AG10803 (cell line): ENCODE measurements at regions not wholly inside any gene's neighbourhood (a gene's known extent, or its start where the extent isn't known, plus 50 kb on each side); places are given as distances from the start of the nearest gene placed in this dataset.

Experiments
- DNase-seq: peaks from one replicate; pipeline ENCODE4 v3.0.0; 2010; ENCODE audit warnings: low read depth
- H3K4me3 ChIP-seq: 2 replicates; pipeline ENCODE4 v1.5.1; 2011; ENCODE audit warnings: mild to moderate bottlenecking, low read length, control low read depth
- TF ChIP-seq, protein P1 (sequence below): conservative IDR thresholded peaks from 2 replicates; pipeline ENCODE4 v1.5.1; 2011; ENCODE audit warnings: mild to moderate bottlenecking, low read length, control low read depth, inconsistent platforms

DNA sequence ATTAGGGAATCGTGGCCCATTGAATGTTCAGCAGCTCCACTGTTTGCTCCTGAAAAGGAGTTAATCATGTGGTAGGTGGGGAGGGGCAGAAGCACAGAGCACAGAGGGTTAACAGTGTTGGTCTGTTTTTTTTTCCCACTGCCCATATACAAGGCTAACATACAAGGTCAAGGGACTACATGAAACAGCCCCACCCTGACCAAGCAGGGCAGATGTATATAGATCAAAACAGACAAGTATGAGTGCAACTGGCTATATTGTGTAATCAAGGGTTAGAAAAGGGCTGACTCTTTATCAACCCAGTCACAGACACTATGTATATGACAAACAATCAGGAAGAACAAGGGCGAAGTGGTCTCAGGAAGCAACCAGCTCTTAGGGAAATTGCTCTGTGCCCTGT is 186.6 kb upstream of the CDH11 start:
- DNase-seq = no peak

DNA sequence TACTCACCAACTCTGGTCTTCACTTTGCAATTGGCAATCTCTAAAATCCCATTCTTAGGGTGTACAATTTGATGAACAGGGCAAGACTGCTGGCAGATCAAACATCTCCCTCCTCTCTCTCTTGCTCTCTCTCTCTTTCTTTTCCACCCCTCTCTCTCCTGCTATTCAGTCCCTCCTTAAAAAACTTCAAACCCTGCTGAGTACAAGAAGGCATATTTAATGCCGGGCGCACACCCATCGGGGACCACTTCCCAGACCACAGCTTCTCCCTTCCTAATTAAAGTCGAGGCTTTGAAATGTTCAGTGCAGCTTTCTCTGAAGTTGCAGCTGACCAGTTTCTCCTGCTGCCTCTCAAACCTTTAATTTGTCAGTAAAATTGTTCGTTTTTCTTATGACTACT is 185.4 kb upstream of the CDH11 start:
- DNase-seq = no peak
- no peak overlapping the region for H3K4me3 ChIP-seq
- TF ChIP-seq, protein P1, sequence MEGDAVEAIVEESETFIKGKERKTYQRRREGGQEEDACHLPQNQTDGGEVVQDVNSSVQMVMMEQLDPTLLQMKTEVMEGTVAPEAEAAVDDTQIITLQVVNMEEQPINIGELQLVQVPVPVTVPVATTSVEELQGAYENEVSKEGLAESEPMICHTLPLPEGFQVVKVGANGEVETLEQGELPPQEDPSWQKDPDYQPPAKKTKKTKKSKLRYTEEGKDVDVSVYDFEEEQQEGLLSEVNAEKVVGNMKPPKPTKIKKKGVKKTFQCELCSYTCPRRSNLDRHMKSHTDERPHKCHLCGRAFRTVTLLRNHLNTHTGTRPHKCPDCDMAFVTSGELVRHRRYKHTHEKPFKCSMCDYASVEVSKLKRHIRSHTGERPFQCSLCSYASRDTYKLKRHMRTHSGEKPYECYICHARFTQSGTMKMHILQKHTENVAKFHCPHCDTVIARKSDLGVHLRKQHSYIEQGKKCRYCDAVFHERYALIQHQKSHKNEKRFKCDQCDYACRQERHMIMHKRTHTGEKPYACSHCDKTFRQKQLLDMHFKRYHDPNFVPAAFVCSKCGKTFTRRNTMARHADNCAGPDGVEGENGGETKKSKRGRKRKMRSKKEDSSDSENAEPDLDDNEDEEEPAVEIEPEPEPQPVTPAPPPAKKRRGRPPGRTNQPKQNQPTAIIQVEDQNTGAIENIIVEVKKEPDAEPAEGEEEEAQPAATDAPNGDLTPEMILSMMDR = no peak

More for the DNA sequence above, 186.6 kb upstream of the CDH11 start:
- TF ChIP-seq, protein P1 = no peak
- no peak overlapping the region for H3K4me3 ChIP-seq

DNA sequence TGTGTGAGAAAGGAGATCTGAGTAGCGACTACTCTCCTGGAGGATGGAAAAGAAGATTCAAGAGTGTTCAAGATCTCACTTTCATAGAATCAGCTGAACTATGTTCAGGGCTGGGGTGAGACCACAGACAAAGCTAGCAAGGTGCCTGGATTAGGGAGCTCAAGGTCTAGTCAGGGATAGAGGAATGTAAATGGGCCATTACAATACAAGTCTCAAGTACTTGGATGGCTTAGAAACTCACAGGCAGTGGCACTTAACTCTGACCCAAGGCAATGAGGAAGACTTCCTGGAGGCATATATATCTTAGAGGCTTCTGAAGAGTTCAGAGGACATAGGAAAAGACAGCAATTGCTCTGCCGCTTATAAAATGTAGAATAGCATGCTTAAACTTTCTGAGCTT is 184.9 kb upstream of the CDH11 start:
- no peak for DNase-seq
- H3K4me3 ChIP-seq = no peak overlapping the region
- TF ChIP-seq, protein P1 = no peak

DNA sequence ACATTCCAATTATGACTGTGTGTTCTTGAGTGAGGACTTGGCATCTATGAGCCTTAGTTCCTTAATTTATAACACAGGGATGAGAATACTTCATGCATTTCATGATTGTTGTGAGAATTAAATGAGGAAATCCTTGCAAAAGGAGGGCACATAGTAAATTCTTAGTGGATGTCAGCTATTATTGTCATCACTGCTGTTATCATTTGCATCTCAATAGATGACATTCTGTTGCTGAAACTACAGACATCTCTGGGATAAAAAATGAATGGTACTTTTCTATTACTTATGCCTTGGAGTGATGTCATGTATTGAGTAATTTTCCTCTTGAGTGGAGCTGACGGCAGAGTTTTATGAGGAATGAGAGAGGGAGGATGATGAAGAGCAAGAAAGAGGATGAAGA is 184.4 kb upstream of the CDH11 start:
- DNase-seq = peak; percentile 72
- H3K4me3 ChIP-seq = no peak overlapping the region
- TF ChIP-seq, protein P1 = no peak

DNA sequence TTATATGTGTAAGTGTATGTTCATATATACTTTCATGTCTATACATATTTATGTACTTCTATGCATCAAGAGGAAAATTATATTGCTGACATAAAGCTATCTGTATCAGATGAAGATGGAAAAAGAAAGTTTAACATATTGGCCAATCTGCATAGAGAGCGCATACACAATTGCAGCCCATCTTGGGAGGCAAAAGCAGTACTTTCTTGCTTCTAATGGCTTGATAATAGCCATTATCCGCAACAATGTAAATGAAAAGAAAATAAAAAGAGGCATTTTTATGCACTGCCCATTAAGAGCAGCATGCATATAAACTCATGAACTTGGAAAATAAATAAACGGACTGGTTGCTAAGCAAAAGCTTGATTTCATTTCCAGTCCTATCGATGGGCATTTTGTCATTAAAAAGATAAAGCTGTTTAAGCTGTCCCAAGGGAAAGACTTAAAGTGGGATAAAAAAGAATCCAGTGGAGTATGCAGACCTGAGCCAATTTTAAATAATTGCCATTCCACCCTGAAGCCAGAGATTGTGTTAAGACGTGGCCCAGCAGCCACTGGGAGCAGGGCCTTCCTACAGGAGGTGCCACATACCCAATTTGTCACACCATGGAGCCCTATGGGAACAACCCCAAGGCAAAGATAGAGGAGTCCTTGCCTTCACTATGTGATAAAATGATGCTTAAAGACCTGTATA is 183.6 kb upstream of the CDH11 start:
- H3K4me3 ChIP-seq = no peak overlapping the region
- TF ChIP-seq, protein P1 = no peak; the same call in 1 of the 2 replicates
- DNase-seq = peak; percentile 66

DNA sequence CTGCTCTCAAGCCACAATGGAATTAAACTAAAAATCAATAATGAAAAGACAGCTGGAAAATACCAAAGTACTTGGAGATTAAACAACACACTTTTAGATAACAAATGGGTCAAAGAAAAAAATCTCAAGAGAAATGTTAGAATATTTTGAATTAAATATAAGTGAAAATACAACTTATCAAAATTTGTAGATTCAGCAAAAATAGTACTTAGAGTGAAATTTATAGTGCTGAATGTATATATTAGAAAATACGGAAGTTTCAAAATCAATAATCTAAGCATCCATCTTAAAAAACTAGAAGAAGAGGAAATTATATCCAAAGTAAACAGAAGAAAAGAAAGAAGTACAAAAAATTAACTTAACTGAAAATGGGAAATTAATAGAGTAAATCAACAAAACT is 179.2 kb upstream of the CDH11 start:
- no peak for DNase-seq
- TF ChIP-seq, protein P1 = no peak

DNA sequence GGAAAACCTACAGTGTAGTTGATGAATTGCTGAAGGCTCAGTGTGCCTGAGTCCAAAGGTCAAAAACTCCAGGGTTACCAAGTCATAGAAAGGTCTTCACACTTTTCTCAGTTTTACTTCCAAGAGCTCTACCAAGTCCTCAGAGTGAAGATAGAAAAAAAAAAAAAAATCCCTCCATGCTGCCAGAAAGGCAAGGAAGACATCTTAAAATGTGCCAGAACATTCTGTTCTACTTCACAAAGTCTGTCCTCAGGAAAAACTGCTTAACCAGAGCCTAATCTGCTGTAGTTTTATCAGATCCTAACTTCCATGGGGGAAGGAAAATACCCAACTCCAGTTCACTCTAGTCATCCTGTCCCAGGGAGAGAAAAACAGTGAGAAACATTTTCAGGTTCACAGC is 175.6 kb upstream of the CDH11 start:
- TF ChIP-seq, protein P1 = no peak
- no peak for DNase-seq
- H3K4me3 ChIP-seq = no peak overlapping the region

More for the DNA sequence above, 179.2 kb upstream of the CDH11 start:
- H3K4me3 ChIP-seq = no peak overlapping the region
